AG04450 (cell line): ENCODE measurements at regions not wholly inside any gene's neighbourhood (a gene's known extent, or its start where the extent isn't known, plus 50 kb on each side); places are given as distances from the start of the nearest gene placed in this dataset.

ENCODE experiments used
- CTCF ChIA-PET: fragments of 300-600, 350-600 bp; formaldehyde crosslinking; extraction: SDS; loops from one replicate; lab custom pipeline; 2022; ENCODE audit warnings: antibody characterized with exemption, inconsistent platforms; lab: Charles Lee
- POLR2A ChIA-PET: fragments of 350-600 bp; formaldehyde crosslinking; extraction: SDS; loops from one replicate; lab custom pipeline; 2021; ENCODE audit warnings: antibody characterized with exemption, inconsistent platforms; lab: Yijun Ruan, JAX
- DNase-seq: peaks from one replicate; pipeline ENCODE4 v3.0.0-alpha.2; 2011; ENCODE audit warnings: low read depth, low spot score
- H3K27ac ChIP-seq: one replicate; pipeline ENCODE4 v1.5.1; 2012; ENCODE audit warnings: low read depth, low read length, control low read depth
- H3K27me3 ChIP-seq: one replicate; pipeline ENCODE4 v1.6.0; 2012; ENCODE audit warnings: low read length; ENCODE audit not compliant: control insufficient read depth, insufficient read depth
- H3K4me3 ChIP-seq: 2 replicates; pipeline ENCODE4 v1.5.1; 2011; ENCODE audit warnings: mild to moderate bottlenecking, low read depth, low read length, control low read depth
- H3K9me3 ChIP-seq: 2 replicates; pipeline ENCODE4 v1.5.1; 2012; ENCODE audit warnings: low read length; ENCODE audit not compliant: control insufficient read depth, insufficient read depth
- CTCF ChIP-seq: IDR thresholded peaks from 2 replicates; pipeline ENCODE4 v1.5.1; 2011; ENCODE audit warnings: low read depth, low read length, control low read depth, inconsistent platforms

GRCh38 chr1:50270926-50271325 is 152.3 kb downstream of the DMRTA2 start:
- POLR2A ChIA-PET, result no interaction called here
- no peak overlapping the region for H3K27ac ChIP-seq
- CTCF ChIA-PET, result no interaction called here

DNA sequence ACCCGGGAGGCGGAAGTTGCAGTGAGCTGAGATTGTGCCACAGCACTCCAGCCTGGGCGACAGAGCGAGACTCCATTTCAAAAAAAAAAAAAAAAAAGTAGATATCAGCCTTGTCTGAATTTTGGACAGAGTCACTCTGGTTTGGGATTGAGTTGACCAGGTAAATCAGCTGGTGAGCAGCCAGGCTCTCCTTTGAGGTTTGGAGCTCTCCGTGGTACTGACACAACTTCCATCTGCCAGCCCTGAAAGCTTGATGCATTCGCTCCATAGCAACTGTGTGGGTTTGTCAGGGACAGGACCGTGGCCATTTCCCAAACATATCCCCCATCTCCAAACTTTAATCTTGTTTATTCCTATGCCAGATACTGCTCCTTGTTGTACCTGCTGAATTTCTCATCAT is 155.2 kb downstream of the DMRTA2 start:
- Histone ChIP-seq H3K27me3 (no peaks in the 10 kb centered on the region), H3K27ac (no peak overlapping the region), H3K9me3 (no peaks in the 10 kb centered on the region; the same call in none of the 2 replicates), H3K4me3 (no peak overlapping the region)
- TF ChIP-seq CTCF, result no peak
- no peak for DNase-seq
- CTCF ChIA-PET, result no interaction called here
- POLR2A ChIA-PET, result no interaction called here

More at GRCh38 chr1:50270926-50271325, 152.3 kb downstream of the DMRTA2 start:
- no peak overlapping the region for H3K4me3 ChIP-seq
- DNase-seq, result no peak
- no peaks in the 10 kb centered on the region for H3K27me3 ChIP-seq
- no peaks in the 10 kb centered on the region; the same call in 1 of the 2 replicates for H3K9me3 ChIP-seq
- TF ChIP-seq CTCF, result no peak

DNA sequence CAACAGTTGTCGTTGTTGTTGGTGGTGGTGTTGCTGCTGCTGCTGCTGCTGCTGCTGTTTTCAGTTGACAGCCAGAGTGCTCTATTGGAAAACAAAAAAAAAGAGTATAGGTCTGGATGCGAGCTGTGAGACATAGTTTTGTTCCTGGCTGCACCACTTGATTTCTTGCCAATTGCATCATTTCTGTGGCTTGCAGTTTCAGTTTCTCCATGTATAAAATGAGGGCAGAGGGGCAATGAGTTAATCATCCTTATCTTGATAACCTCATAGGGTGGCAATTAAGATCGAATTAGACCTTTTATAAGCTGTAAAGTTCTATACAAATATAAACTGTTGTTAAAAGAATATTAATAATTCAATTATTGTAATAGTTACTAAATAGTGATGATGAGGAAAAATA is 156.7 kb downstream of the DMRTA2 start:
- TF ChIP-seq CTCF, result no peak
- Histone ChIP-seq H3K27ac (no peak overlapping the region), H3K9me3 (no peaks in the 10 kb centered on the region; the same call in 1 of the 2 replicates), H3K4me3 (no peak overlapping the region), H3K27me3 (no peaks in the 10 kb centered on the region)
- ChIA-PET POLR2A (no interaction called here), CTCF (no interaction called here)
- no peak for DNase-seq

DNA sequence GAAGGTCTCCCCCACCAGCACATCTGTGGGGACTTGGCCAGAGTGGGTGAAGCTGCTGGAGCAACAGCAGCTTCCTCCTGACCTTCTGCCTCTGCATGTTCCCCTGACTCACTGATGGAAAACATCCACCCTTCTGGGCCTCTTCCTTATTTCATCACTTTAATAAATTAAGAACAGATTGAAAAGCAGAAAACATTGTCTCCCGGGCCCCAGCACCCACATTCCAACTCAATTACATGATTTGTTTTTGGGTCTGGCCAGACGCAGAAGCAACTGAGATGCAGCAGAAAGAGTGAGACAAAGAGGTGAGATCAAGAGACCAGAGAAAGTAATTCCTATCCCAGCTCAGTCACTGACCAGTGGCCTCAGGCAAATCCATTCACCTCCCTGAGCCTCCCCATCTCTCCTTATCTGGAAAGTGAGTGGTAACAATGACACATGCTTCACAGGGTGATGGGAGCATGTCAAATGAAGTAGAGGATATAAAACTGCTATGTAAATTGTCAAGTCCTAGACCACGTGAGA is 157.1 kb downstream of the ELAVL4 start:
- H3K27ac ChIP-seq, result no peak overlapping the region
- H3K9me3 ChIP-seq, result no peaks in the 10 kb centered on the region; the same call in 1 of the 2 replicates
- no peak for TF ChIP-seq CTCF
- DNase-seq, result no peak
- no peak overlapping the region for H3K4me3 ChIP-seq
- ChIA-PET CTCF (no interaction called here), POLR2A (no interaction called here)
- no peaks in the 10 kb centered on the region for H3K27me3 ChIP-seq

DNA sequence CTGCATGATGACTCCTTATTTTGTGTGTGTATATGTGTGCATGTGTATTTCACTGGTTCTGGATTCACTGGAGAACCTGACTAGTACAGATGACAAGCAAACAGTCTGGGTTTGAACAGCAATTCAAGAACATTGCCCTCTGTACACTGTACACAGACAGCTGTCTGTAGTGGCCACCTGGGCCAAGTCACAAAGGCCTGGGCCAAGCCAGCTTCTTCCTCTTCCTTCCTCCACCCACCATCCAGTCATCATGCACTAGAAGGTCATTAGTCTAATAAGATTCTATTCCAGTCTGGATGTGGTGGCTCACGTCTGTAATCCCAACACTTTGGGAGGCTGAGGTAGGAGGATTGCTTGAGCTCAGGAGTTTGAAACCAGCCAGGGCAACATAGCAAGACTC is 155.9 kb downstream of the ELAVL4 start:
- no peak for TF ChIP-seq CTCF
- ChIA-PET CTCF (no interaction called here), POLR2A (no interaction called here)
- H3K4me3 ChIP-seq, result no peak overlapping the region
- no peak overlapping the region for H3K27ac ChIP-seq
- DNase-seq, result no peak
- H3K9me3 ChIP-seq, result no peaks in the 10 kb centered on the region; the same call in 1 of the 2 replicates
- no peaks in the 10 kb centered on the region for H3K27me3 ChIP-seq
